K562 (cell line): ENCODE measurements at regions not wholly inside any gene's neighbourhood (a gene's known extent, or its start where the extent isn't known, plus 50 kb on each side); places are given as distances from the start of the nearest gene placed in this dataset.

Source experiments
- ATAC-seq: fragments of 200-7000 bp; cut with Tn5 transposase; 3 replicates; pipeline ENCODE4 v1.9.1; 2020; ENCODE audit warnings: moderate library complexity
- BruUV-seq: library from RNA; stranded (reverse); fragments of 400-500 nt; replicated peaks from 2 replicates; lab custom pipeline; 2021; lab: Mats Ljungman, UMichigan
- CTCF ChIA-PET: fragments of 300-600 bp; formaldehyde crosslinking; extraction: SDS; loops from one replicate; lab custom pipeline; 2021; ENCODE audit warnings: low intra/inter-chr PET ratio; lab: Yijun Ruan, JAX
- POLR2A ChIA-PET: fragments of 300-600, 350-650 bp; sonication (Branson Sonifier 250); formaldehyde crosslinking; extraction: SDS; loops from one replicate; lab custom pipeline; 2021; ENCODE audit warnings: antibody characterized with exemption, inconsistent platforms; lab: Yijun Ruan, JAX
- DNase-seq, 4 experiments: peaks; one replicate each; pipeline versions ENCODE4 v3.0.0 to v3.0.0-alpha.2; 2011 to 2018; ENCODE audit warnings: low spot score in 3 of 4, mixed read lengths in 3 of 4; ENCODE audit errors: extremely low read depth in 1 of 4
- FAIRE-seq: peaks from 2 replicates; lab custom pipeline; 2011; peaks lifted over from hg19 to GRCh38; lab: Jason Lieb, UNC
- H2AFZ ChIP-seq: 2 replicates; pipeline ENCODE4 v1.6.0; 2011; ENCODE audit warnings: low read depth, low read length, control low read depth, inconsistent platforms
- H3K27ac ChIP-seq: fragments of 200-600 bp; 3 replicates; pipeline ENCODE4 v1.8.0; 2011; ENCODE audit warnings: low read depth, mild to moderate bottlenecking, control low read depth, inconsistent platforms, low read length, moderate library complexity, mixed read lengths; ENCODE audit errors: extremely low read depth
- H3K27me3 ChIP-seq, 2 experiments: fragments of 300-600 bp in 1 of 2; 2 replicates in 1 of 2; 3 replicates in 1 of 2; pipeline versions ENCODE4 v1.6.0 to v1.8.0; 2011; ENCODE audit warnings: inconsistent platforms in 2 of 2, low read length in 2 of 2, mild to moderate bottlenecking in 1 of 2, mixed read lengths in 1 of 2, moderate library complexity in 1 of 2; ENCODE audit not compliant: control insufficient read depth in 2 of 2, insufficient read depth in 2 of 2
- H3K36me3 ChIP-seq: fragments of 300-600 bp; 3 replicates; pipeline ENCODE4 v1.8.0; 2011; ENCODE audit warnings: mild to moderate bottlenecking, low read length, inconsistent platforms; ENCODE audit not compliant: control insufficient read depth, insufficient read depth
- H3K4me1 ChIP-seq, 2 experiments: fragments of 200-600 bp in 1 of 2; replicated peaks in 1 of 2; 2 replicates in 1 of 2; 3 replicates in 1 of 2; pipeline versions ENCODE4 v1.5.1 to v1.8.0; 2011; ENCODE audit warnings: inconsistent platforms in 2 of 2, low read length in 2 of 2, mild to moderate bottlenecking in 1 of 2, mixed read lengths in 1 of 2, moderate library complexity in 1 of 2; ENCODE audit not compliant: control insufficient read depth in 2 of 2, insufficient read depth in 2 of 2
- H3K4me2 ChIP-seq: 2 replicates; pipeline ENCODE4 v1.6.1; 2011; ENCODE audit warnings: low read length, control low read depth, inconsistent platforms, mixed read lengths; ENCODE audit not compliant: insufficient read depth
- H3K4me3 ChIP-seq: fragments of 200-600 bp; sonication (generic), shearing (Covaris generic); 2 replicates; pipeline ENCODE4 v1.5.1; 2016; ENCODE audit warnings: control low read depth, inconsistent platforms
- H3K79me2 ChIP-seq: fragments of 200-600 bp; 3 replicates; pipeline ENCODE4 v1.8.0; 2011; ENCODE audit warnings: low read length, inconsistent platforms; ENCODE audit not compliant: control insufficient read depth, insufficient read depth
- H3K9ac ChIP-seq, 2 experiments: 2 replicates each; pipeline versions ENCODE4 v1.6.0 to v1.6.1; 2011; ENCODE audit warnings: low read depth in 2 of 2, low read length in 2 of 2, control low read depth in 1 of 2, inconsistent platforms in 1 of 2, mild to moderate bottlenecking in 1 of 2, mixed read lengths in 1 of 2; ENCODE audit not compliant: insufficient read depth in 1 of 2
- H3K9me1 ChIP-seq: one replicate; pipeline ENCODE4 v1.6.0; 2011; ENCODE audit warnings: inconsistent platforms, mild to moderate bottlenecking, low read length, moderate library complexity; ENCODE audit not compliant: control insufficient read depth, insufficient read depth
- H3K9me3 ChIP-seq: replicated peaks from 2 replicates; pipeline ENCODE4 v1.5.1; 2011; ENCODE audit warnings: low read depth, low read length, inconsistent platforms; ENCODE audit not compliant: control insufficient read depth, insufficient read depth
- H4K20me1 ChIP-seq: replicated peaks from 2 replicates; pipeline ENCODE4 v1.6.1; 2011; ENCODE audit warnings: low read length, inconsistent platforms, mixed read lengths; ENCODE audit not compliant: control insufficient read depth, insufficient read depth
- BACH1 ChIP-seq: fragments of 200-800 bp; sonication (Bioruptor generic); IDR thresholded peaks from 2 replicates; pipeline ENCODE4 v1.6.1; 2016; ENCODE audit warnings: missing genetic modification characterization, missing compliant biosample characterization
- BCOR ChIP-seq: fragments of 450-650 bp; IDR thresholded peaks from 2 replicates; pipeline ENCODE4 v1.6.1; 2016
- CBX5 ChIP-seq: IDR thresholded peaks from 2 replicates; pipeline ENCODE4 v1.6.1; 2014; ENCODE audit warnings: low read depth, borderline replicate concordance
- KDM1A ChIP-seq, 2 experiments: fragments of 450-650 bp; IDR thresholded peaks; 2 replicates each; pipeline ENCODE4 v1.6.1; 2016; ENCODE audit warnings: mild to moderate bottlenecking in 2 of 2
- RCOR1 ChIP-seq, 2 experiments: IDR thresholded peaks; 2 replicates each; pipeline ENCODE4 v1.6.1; 2012; ENCODE audit warnings: low read depth in 2 of 2, low read length in 2 of 2, borderline replicate concordance in 1 of 2, improper control_type of control experiment in 1 of 2
- SOX6 ChIP-seq: fragments of 450-650 bp; IDR thresholded peaks from 2 replicates; pipeline ENCODE4 v1.6.1; 2014; ENCODE audit warnings: mild to moderate bottlenecking
- SPI1 ChIP-seq: IDR thresholded peaks from 2 replicates; pipeline ENCODE4 v1.6.1; 2011; ENCODE audit warnings: low read depth, low read length, control low read depth, borderline replicate concordance
- USF2 ChIP-seq: sonication (generic); formaldehyde crosslinking; IDR thresholded peaks from 2 replicates; pipeline ENCODE4 v1.5.0; 2020; ENCODE audit warnings: missing genetic modification reagents
- VEZF1 ChIP-seq: fragments of 200-800 bp; sonication (Bioruptor generic); IDR thresholded peaks from 2 replicates; pipeline ENCODE4 v1.6.1; 2017; ENCODE audit warnings: missing genetic modification characterization, missing compliant biosample characterization
- ZNF395 ChIP-seq: fragments of 200-800 bp; sonication (Bioruptor generic); IDR thresholded peaks from 2 replicates; pipeline ENCODE4 v1.6.1; 2017; ENCODE audit warnings: missing genetic modification characterization, missing compliant biosample characterization
- WGBS: fragments of 100-300 bp; shearing (Covaris generic); methylation state at CpG from one replicate; pipeline ENCODE4 v1.1.6; 2016; ENCODE audit warnings: low coverage, mixed read lengths; ENCODE audit not compliant: insufficient coverage; ENCODE audit errors: missing lambda C conversion rate; 5-methylcytosine and 5-hydroxymethylcytosine counted together
- in situ Hi-C: fragments of 300-500 bp; cut with MboI; formaldehyde crosslinking; loops from 4 replicates; pipeline ENCODE4 v1.15.0; 2018; ENCODE audit warnings: inconsistent platforms, mixed read lengths
- intact Hi-C: fragments of 100-400 bp; cut with micrococcal nuclease; formaldehyde crosslinking; loops from 2 replicates; pipeline ENCODE4 v1.14.2; 2022
- TF ChIP-seq, protein P1 (sequence below): fragments of 450-650 bp; formaldehyde crosslinking; IDR thresholded peaks from 2 replicates; pipeline ENCODE4 v1.4.0; 2020; ENCODE audit warnings: mild to moderate bottlenecking, moderate library complexity
- TF ChIP-seq, protein P2 (sequence below): fragments of 450-650 bp; formaldehyde crosslinking; IDR thresholded peaks from 2 replicates; pipeline ENCODE4 v1.4.0; 2020; ENCODE audit warnings: mild to moderate bottlenecking, moderate library complexity
- TF ChIP-seq, protein P3 (sequence below): fragments of 250-450 bp; sonication (Bioruptor Pico); IDR thresholded peaks from 2 replicates; pipeline ENCODE4 v1.4.0; 2020

DNA sequence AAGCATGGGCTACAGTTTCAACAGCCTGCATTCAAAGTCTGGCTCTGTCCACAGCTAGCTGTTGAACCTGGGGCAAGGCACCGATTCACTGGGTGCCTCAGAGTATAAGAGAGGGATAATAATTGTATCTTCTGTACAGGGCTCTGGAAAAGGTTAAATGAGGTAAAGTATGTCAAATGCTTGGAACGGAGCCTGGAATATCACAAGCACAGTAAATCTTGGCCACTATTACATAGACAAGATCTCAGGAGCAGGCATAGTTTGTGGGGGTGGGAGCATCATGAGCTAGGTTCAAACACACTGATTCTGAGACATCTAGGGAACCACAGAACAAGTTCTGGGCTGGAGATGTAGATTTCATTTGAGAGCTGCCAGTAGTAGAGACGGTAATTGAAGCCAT is 203.7 kb upstream of the NUDT4 start:
- Histone ChIP-seq H2AFZ (no peak overlapping the region), H3K27me3 (no peaks in the 10 kb centered on the region), H3K36me3 (no peaks in the 10 kb centered on the region), H3K4me1 (peaks cover 0 to 5% of the 10 kb centered on the region in 2 experiments; a peak in 2 of 5 replicates), H4K20me1 (no peaks in the 10 kb centered on the region), H3K79me2 (no peaks in the 10 kb centered on the region), H3K9me3 (peaks cover 5% of the 10 kb centered on the region), H3K4me2 (no peak overlapping the region), H3K27ac (no peak overlapping the region), H3K9me1 (no peaks in the 10 kb centered on the region), H3K9ac (no peak overlapping the region), H3K4me3 (no peak overlapping the region)
- intact Hi-C loops, result no loop called here
- no TSS peak for BruUV-seq
- DNase-seq (no peak), FAIRE-seq (peak; percentile 48), ATAC-seq (no peak)
- in situ Hi-C loops, result no loop called here
- ChIA-PET CTCF (no interaction called here), POLR2A (interaction anchor here (0.6 to 1.0 kb wide), 2 partner anchors 12 to 14 kb away, joined by 3 read pairs; no protein-coding TSS in a partner anchor)
- WGBS, result 24% methylated on average over 3 of the region's 3 CpGs
- no peak for TF ChIP-seq VEZF1 (CRISPR knock-in tag)
- TF ChIP-seq ZNF395 (CRISPR knock-in tag), result no peak
- TF ChIP-seq BCOR, result no peak
- no peak for TF ChIP-seq SPI1
- TF ChIP-seq, protein P1, sequence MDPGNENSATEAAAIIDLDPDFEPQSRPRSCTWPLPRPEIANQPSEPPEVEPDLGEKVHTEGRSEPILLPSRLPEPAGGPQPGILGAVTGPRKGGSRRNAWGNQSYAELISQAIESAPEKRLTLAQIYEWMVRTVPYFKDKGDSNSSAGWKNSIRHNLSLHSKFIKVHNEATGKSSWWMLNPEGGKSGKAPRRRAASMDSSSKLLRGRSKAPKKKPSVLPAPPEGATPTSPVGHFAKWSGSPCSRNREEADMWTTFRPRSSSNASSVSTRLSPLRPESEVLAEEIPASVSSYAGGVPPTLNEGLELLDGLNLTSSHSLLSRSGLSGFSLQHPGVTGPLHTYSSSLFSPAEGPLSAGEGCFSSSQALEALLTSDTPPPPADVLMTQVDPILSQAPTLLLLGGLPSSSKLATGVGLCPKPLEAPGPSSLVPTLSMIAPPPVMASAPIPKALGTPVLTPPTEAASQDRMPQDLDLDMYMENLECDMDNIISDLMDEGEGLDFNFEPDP, result no peak
- peak in 1 of 2 experiments; percentile 76; a peak in 2 of 4 replicates for TF ChIP-seq RCOR1 (IDR thresholded peaks at IDR 0.05; ENCODE audit: borderline replicate concordance in 1 of 2, low read depth in 2 of 2, low read length in 2 of 2)
- TF ChIP-seq SOX6, result no peak
- TF ChIP-seq, protein P2, sequence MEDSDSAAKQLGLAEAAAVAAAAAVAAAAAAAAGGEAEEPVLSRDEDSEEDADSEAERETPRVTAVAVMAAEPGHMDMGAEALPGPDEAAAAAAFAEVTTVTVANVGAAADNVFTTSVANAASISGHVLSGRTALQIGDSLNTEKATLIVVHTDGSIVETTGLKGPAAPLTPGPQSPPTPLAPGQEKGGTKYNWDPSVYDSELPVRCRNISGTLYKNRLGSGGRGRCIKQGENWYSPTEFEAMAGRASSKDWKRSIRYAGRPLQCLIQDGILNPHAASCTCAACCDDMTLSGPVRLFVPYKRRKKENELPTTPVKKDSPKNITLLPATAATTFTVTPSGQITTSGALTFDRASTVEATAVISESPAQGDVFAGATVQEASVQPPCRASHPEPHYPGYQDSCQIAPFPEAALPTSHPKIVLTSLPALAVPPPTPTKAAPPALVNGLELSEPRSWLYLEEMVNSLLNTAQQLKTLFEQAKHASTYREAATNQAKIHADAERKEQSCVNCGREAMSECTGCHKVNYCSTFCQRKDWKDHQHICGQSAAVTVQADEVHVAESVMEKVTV (CRISPR knock-in tag), result no peak
- TF ChIP-seq USF2 (CRISPR knock-in tag), result no peak
- TF ChIP-seq BACH1 (tag), result peak; percentile 24; the same call in 1 of the 2 replicates
- TF ChIP-seq KDM1A (IDR thresholded peaks at IDR 0.05), result peak in 1 of 2 experiments; percentile 44; a peak in 1 of 4 replicates
- TF ChIP-seq, protein P3, sequence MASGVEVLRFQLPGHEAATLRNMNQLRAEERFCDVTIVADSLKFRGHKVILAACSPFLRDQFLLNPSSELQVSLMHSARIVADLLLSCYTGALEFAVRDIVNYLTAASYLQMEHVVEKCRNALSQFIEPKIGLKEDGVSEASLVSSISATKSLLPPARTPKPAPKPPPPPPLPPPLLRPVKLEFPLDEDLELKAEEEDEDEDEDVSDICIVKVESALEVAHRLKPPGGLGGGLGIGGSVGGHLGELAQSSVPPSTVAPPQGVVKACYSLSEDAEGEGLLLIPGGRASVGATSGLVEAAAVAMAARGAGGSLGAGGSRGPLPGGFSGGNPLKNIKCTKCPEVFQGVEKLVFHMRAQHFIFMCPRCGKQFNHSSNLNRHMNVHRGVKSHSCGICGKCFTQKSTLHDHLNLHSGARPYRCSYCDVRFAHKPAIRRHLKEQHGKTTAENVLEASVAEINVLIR (CRISPR knock-in tag), result no peak
- no peak for TF ChIP-seq CBX5
